CD14-positive monocyte (primary cell): ENCODE measurements at regions not wholly inside any gene's neighbourhood (a gene's known extent, or its start where the extent isn't known, plus 50 kb on each side); places are given as distances from the start of the nearest gene placed in this dataset.

Source experiments
- DNase-seq, 3 donors: peaks; one replicate each; pipeline ENCODE4 v3.0.0-alpha.2; 2011 to 2022
- H2AFZ ChIP-seq: 2 replicates; pipeline ENCODE4 v1.6.0; 2012; ENCODE audit warnings: mild to moderate bottlenecking, low read depth, low read length, inconsistent platforms; ENCODE audit not compliant: insufficient read depth, poor library complexity, severe bottlenecking
- H3K27ac ChIP-seq, 2 donors: 1 replicate in 1 of 2; 2 replicates in 1 of 2; pipeline ENCODE4 v1.5.1; 2012 to 2013; ENCODE audit warnings: low read length in 2 of 2, control low read depth in 1 of 2, inconsistent platforms in 1 of 2, low read depth in 1 of 2, mild to moderate bottlenecking in 1 of 2
- H3K27me3 ChIP-seq, 2 donors: one replicate each; pipeline versions ENCODE4 v1.6.0 to v1.6.1; 2011 to 2013; ENCODE audit warnings: low read length in 2 of 2; ENCODE audit not compliant: control insufficient read depth in 2 of 2, insufficient read depth in 2 of 2
- H3K36me3 ChIP-seq, 2 donors: replicated peaks in 1 of 2; 1 replicate in 1 of 2; 2 replicates in 1 of 2; pipeline versions ENCODE4 v1.5.1 to v1.6.1; 2012 to 2013; ENCODE audit warnings: low read length in 2 of 2, control low read depth in 1 of 2, inconsistent platforms in 1 of 2, mild to moderate bottlenecking in 1 of 2; ENCODE audit not compliant: insufficient read depth in 2 of 2, control insufficient read depth in 1 of 2
- H3K4me1 ChIP-seq, 2 donors: 1 replicate in 1 of 2; 2 replicates in 1 of 2; pipeline versions ENCODE4 v1.5.1 to v1.6.1; 2012 to 2013; ENCODE audit warnings: low read length in 2 of 2, control low read depth in 1 of 2, inconsistent platforms in 1 of 2, mild to moderate bottlenecking in 1 of 2, moderate library complexity in 1 of 2; ENCODE audit not compliant: insufficient read depth in 2 of 2, control insufficient read depth in 1 of 2
- H3K4me2 ChIP-seq: replicated peaks from 2 replicates; pipeline ENCODE3; 2012; ENCODE audit warnings: low read length, moderate library complexity, mild to moderate bottlenecking; ENCODE audit not compliant: poor library complexity, severe bottlenecking; ENCODE audit errors: extremely low read depth
- H3K4me3 ChIP-seq, 3 experiments: fragments of 200-600 bp in 1 of 3; sonication (generic) in 1 of 3; replicated peaks in 1 of 3; 1 replicate in 2 of 3; 2 replicates in 1 of 3; pipeline ENCODE4 v1.5.1; 2011 to 2013; ENCODE audit warnings: low read length in 3 of 3, mild to moderate bottlenecking in 3 of 3, control low read depth in 2 of 3, low read depth in 2 of 3, inconsistent platforms in 1 of 3, moderate library complexity in 1 of 3
- H3K79me2 ChIP-seq: 2 replicates; pipeline ENCODE4 v1.6.0; 2012; ENCODE audit warnings: mild to moderate bottlenecking, control low read depth, inconsistent platforms, low read length, moderate library complexity; ENCODE audit not compliant: insufficient read depth
- H3K9ac ChIP-seq: 2 replicates; pipeline ENCODE4 v1.6.0; 2017; ENCODE audit warnings: low read length, mild to moderate bottlenecking; ENCODE audit not compliant: insufficient read depth, poor library complexity, severe bottlenecking
- H3K9me3 ChIP-seq, 2 donors: replicated peaks in 1 of 2; 1 replicate in 1 of 2; 2 replicates in 1 of 2; pipeline versions ENCODE4 v1.5.1 to v1.6.1; 2012 to 2013; ENCODE audit warnings: low read length in 2 of 2, control low read depth in 1 of 2; ENCODE audit not compliant: control insufficient read depth in 1 of 2, insufficient read depth in 1 of 2
- H4K20me1 ChIP-seq: 2 replicates; pipeline ENCODE4 v1.6.0; 2012; ENCODE audit warnings: mild to moderate bottlenecking, low read length, control low read depth, moderate library complexity; ENCODE audit not compliant: insufficient read depth
- H3K27ac Mint-ChIP-seq, 7 donors: one replicate each; pipeline ENCODE4 v1.8.0; 2020; ENCODE audit warnings: mild to moderate bottlenecking in 7 of 7, mixed read lengths in 7 of 7, moderate library complexity in 6 of 7, inconsistent platforms in 2 of 7
- H3K27me3 Mint-ChIP-seq, 3 donors: one replicate each; pipeline ENCODE4 v1.8.0; 2021 to 2022; ENCODE audit warnings: low read depth in 3 of 3, mild to moderate bottlenecking in 3 of 3, mixed read lengths in 3 of 3, moderate library complexity in 3 of 3, inconsistent platforms in 1 of 3
- H3K36me3 Mint-ChIP-seq, 2 donors: one replicate each; pipeline ENCODE4 v1.8.0; 2020; ENCODE audit warnings: mixed read lengths in 2 of 2, inconsistent platforms in 1 of 2, mild to moderate bottlenecking in 1 of 2
- H3K4me1 Mint-ChIP-seq: one replicate; pipeline ENCODE4 v1.8.0; 2020; ENCODE audit warnings: mild to moderate bottlenecking, mixed read lengths
- H3K4me3 Mint-ChIP-seq, 2 donors: one replicate each; pipeline ENCODE4 v1.8.0; 2020; ENCODE audit warnings: mild to moderate bottlenecking in 2 of 2, mixed read lengths in 2 of 2, moderate library complexity in 1 of 2
- H3K9me3 Mint-ChIP-seq, 7 donors: one replicate each; pipeline ENCODE4 v1.8.0; 2020 to 2022; ENCODE audit warnings: mixed read lengths in 7 of 7, mild to moderate bottlenecking in 6 of 7, moderate library complexity in 6 of 7, inconsistent platforms in 2 of 7
- WGBS: methylation state at CpG from one replicate; pipeline ENCODE4 v1.1.5; 2013; ENCODE audit warnings: missing lambda C conversion rate; ENCODE audit not compliant: insufficient coverage; 5-methylcytosine and 5-hydroxymethylcytosine counted together
- intact Hi-C, 2 donors: fragments of 100-400 bp; cut with micrococcal nuclease; formaldehyde crosslinking; loops; one replicate each; pipeline versions ENCODE4 v1.15.0 to v1.15.1; 2023
- TF ChIP-seq, protein P1 (sequence below): fragments of 200-600 bp; IDR thresholded peaks from one replicate; pipeline ENCODE4 v1.8.0; 2022; ENCODE audit warnings: antibody characterized with exemption, mild to moderate bottlenecking

DNA sequence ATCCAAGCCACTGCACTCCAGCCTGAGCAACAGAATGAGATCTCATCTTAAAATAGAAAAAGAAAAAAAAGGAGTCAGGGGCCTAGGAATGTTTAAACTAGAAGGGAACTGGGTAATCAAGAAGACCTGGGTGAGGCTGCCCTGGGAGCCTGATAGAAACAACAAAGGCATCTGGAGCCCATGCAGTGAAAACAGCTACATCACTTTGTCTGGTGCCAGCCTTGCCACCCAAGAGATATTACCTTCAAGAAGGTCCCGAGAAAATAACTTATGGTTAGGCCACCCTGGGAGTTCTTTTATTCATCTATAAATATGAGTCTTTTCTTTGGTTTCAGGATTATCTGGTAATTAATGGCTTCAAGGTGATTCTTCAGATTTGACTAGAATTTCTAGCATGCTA, 412.1 kb downstream of the METTL15 start:
- TF ChIP-seq, protein P1, sequence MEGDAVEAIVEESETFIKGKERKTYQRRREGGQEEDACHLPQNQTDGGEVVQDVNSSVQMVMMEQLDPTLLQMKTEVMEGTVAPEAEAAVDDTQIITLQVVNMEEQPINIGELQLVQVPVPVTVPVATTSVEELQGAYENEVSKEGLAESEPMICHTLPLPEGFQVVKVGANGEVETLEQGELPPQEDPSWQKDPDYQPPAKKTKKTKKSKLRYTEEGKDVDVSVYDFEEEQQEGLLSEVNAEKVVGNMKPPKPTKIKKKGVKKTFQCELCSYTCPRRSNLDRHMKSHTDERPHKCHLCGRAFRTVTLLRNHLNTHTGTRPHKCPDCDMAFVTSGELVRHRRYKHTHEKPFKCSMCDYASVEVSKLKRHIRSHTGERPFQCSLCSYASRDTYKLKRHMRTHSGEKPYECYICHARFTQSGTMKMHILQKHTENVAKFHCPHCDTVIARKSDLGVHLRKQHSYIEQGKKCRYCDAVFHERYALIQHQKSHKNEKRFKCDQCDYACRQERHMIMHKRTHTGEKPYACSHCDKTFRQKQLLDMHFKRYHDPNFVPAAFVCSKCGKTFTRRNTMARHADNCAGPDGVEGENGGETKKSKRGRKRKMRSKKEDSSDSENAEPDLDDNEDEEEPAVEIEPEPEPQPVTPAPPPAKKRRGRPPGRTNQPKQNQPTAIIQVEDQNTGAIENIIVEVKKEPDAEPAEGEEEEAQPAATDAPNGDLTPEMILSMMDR = no peak
- Histone ChIP-seq H3K27ac (no peak overlapping the region), H4K20me1 (no peaks in the 10 kb centered on the region), H3K4me3 (no peak overlapping the region), H3K9me3 (peaks cover 4 to 7% of the 10 kb centered on the region in 2 donors), H3K4me1 (no peaks in the 10 kb centered on the region), H3K9ac (no peak overlapping the region), H3K36me3 (no peaks in the 10 kb centered on the region), H3K79me2 (no peaks in the 10 kb centered on the region), H3K27me3 (no peaks in the 10 kb centered on the region), H2AFZ (no peak overlapping the region), H3K4me2 (no peak overlapping the region)
- intact Hi-C loops = no loop called here
- H3K27ac Mint-ChIP-seq = no peak overlapping the region
- no CpG with 5 or more reads among the region's 1 CpG for WGBS
- no peak for DNase-seq
- H3K36me3 Mint-ChIP-seq = no peaks in the 10 kb centered on the region
- H3K4me3 Mint-ChIP-seq = no peak overlapping the region
- no peaks in the 10 kb centered on the region for H3K4me1 Mint-ChIP-seq
- H3K9me3 Mint-ChIP-seq = peaks cover 8 to 18% (median 12%) of the 10 kb centered on the region in 7 donors
- H3K27me3 Mint-ChIP-seq = no peaks in the 10 kb centered on the region

DNA sequence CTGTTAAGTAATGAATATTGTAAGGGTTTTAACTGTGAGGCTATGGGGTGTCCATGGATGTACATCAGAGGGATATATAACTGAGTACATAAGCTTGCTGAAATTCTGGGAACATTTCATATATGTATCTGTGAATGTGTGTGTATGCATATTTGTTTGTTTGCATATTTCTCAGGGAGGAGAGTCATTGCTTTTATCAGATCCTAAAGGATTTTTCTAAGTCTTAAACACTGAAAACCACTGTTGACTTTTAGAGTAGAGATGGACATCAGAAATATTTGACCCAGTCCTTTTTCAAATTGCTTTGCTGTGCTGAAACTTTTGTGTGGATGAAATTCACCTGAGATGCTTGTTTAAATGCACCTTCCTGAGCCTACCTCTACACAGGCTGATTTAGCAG, 410.6 kb downstream of the METTL15 start:
- no peak overlapping the region for H3K27ac Mint-ChIP-seq
- H3K4me2 ChIP-seq = no peak overlapping the region
- H3K27me3 Mint-ChIP-seq = peaks cover 0 to 2% (median under 1%) of the 10 kb centered on the region in 3 donors
- no peaks in the 10 kb centered on the region for H4K20me1 ChIP-seq
- TF ChIP-seq, protein P1 = no peak
- H3K79me2 ChIP-seq = no peaks in the 10 kb centered on the region
- peaks cover under 1 to 7% of the 10 kb centered on the region in 2 donors for H3K9me3 ChIP-seq
- no peak overlapping the region for H3K4me3 Mint-ChIP-seq
- intact Hi-C loops = no loop called here
- H3K27ac ChIP-seq = no peak overlapping the region
- no peaks in the 10 kb centered on the region for H3K4me1 ChIP-seq
- H3K36me3 Mint-ChIP-seq = no peaks in the 10 kb centered on the region
- no peak overlapping the region for H3K9ac ChIP-seq
- no peak overlapping the region for H2AFZ ChIP-seq
- no peaks in the 10 kb centered on the region for H3K36me3 ChIP-seq
- peaks cover 2 to 15% (median 7%) of the 10 kb centered on the region in 7 donors for H3K9me3 Mint-ChIP-seq
- H3K27me3 ChIP-seq = no peaks in the 10 kb centered on the region
- no peak overlapping the region for H3K4me3 ChIP-seq
- DNase-seq = no peak
- H3K4me1 Mint-ChIP-seq = no peaks in the 10 kb centered on the region
